IPS DF 6.9 (cell line): ENCODE measurements at regions not wholly inside any gene's neighbourhood (a gene's known extent, or its start where the extent isn't known, plus 50 kb on each side); places are given as distances from the start of the nearest gene placed in this dataset.

ENCODE experiments used
- DNase-seq: peaks from one replicate; pipeline ENCODE4 v3.0.0-alpha.2; 2013; ENCODE audit warnings: low read depth, low spot score
- H3K27ac ChIP-seq: one replicate; pipeline ENCODE4 v1.5.1; 2013; ENCODE audit warnings: low read length, control low read depth
- H3K27me3 ChIP-seq: 2 replicates; pipeline ENCODE4 v1.6.1; 2013; ENCODE audit warnings: mild to moderate bottlenecking, low read length; ENCODE audit not compliant: control insufficient read depth, insufficient read depth
- H3K36me3 ChIP-seq: 2 replicates; pipeline ENCODE4 v1.6.1; 2013; ENCODE audit warnings: low read length; ENCODE audit not compliant: control insufficient read depth, insufficient read depth
- H3K4me1 ChIP-seq: 2 replicates; pipeline ENCODE4 v1.6.1; 2013; ENCODE audit warnings: low read length; ENCODE audit not compliant: control insufficient read depth, insufficient read depth
- H3K4me3 ChIP-seq: 2 replicates; pipeline ENCODE4 v1.5.1; 2013; ENCODE audit warnings: mild to moderate bottlenecking, low read length
- H3K9me3 ChIP-seq: 2 replicates; pipeline ENCODE4 v1.6.1; 2013; ENCODE audit warnings: low read length, inconsistent platforms; ENCODE audit not compliant: control insufficient read depth, insufficient read depth
- WGBS: extraction: QIAGEN DNeasy Blood & Tissue Kit; methylation state at CpG from one replicate; pipeline ENCODE4 v1.1.7; 2013; ENCODE audit warnings: mixed read lengths, missing lambda C conversion rate; ENCODE audit not compliant: insufficient read length, insufficient coverage; 5-methylcytosine and 5-hydroxymethylcytosine counted together

DNA sequence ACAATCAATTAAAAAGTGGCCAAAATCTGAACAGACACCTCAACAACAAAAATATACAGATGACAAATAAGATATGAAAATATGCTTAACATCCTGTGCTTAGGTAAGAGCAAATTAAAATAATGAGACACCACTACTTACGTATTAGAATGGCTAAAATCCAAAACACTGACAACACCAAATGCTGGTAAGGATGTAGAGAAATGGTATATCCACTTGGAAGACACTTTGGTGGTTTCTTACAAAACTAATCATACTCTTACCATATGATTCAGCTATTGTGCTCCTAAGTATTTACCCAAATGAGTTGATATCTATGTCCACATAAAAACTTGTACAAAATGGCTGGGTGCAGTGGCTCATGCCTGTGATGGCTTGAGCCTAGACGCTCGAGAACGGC is 51.7 kb upstream of the ZNF599 start:
- no peaks in the 10 kb centered on the region for H3K9me3 ChIP-seq
- no peak overlapping the region for H3K4me3 ChIP-seq
- no peak for DNase-seq
- WGBS = no CpG with 5 or more reads among the region's 4 CpGs
- H3K27me3 ChIP-seq = no peaks in the 10 kb centered on the region
- no peak overlapping the region for H3K27ac ChIP-seq
- no peaks in the 10 kb centered on the region for H3K36me3 ChIP-seq
- no peaks in the 10 kb centered on the region for H3K4me1 ChIP-seq
